Uterus (tissue), 2 donors: ENCODE measurements at regions not wholly inside any gene's neighbourhood (a gene's known extent, or its start where the extent isn't known, plus 50 kb on each side); places are given as distances from the start of the nearest gene placed in this dataset.

Source experiments
- POLR2A ChIP-seq, 2 donors: fragments of 450-650 bp; IDR thresholded peaks; one replicate each; pipeline ENCODE4 v1.6.1; 2016; ENCODE audit warnings: antibody characterized with exemption in 2 of 2, mild to moderate bottlenecking in 1 of 2, moderate library complexity in 1 of 2
- TF ChIP-seq, protein P1 (sequence below), 4 experiments: fragments of 200-600 bp in 2 of 4; fragments of 450-650 bp in 2 of 4; sonication (generic) in 2 of 4; IDR thresholded peaks; one replicate each; pipeline ENCODE4 v1.5.1; 2016 to 2019; ENCODE audit warnings: antibody characterized with exemption in 4 of 4, mild to moderate bottlenecking in 2 of 4, moderate library complexity in 1 of 4

DNA sequence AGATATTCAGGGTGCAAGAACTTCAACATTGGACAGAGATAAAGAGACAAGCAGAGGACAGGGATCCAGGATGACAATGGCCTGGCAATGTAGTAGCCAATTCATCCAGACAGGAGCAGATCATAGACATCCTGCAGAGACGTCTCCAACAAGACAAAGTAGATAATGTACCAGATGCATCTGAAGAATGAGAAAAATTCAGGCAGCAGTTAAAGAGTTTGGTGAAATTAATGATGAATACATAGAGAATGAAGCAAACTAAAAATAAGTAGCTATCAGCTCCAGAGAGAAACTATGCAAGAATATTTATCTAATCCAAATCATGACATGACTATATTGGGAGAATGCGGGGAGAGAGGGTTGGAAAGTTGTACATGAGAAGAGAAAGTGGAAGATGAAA, 278.4 kb upstream of the DACH1 start:
- TF ChIP-seq, protein P1, sequence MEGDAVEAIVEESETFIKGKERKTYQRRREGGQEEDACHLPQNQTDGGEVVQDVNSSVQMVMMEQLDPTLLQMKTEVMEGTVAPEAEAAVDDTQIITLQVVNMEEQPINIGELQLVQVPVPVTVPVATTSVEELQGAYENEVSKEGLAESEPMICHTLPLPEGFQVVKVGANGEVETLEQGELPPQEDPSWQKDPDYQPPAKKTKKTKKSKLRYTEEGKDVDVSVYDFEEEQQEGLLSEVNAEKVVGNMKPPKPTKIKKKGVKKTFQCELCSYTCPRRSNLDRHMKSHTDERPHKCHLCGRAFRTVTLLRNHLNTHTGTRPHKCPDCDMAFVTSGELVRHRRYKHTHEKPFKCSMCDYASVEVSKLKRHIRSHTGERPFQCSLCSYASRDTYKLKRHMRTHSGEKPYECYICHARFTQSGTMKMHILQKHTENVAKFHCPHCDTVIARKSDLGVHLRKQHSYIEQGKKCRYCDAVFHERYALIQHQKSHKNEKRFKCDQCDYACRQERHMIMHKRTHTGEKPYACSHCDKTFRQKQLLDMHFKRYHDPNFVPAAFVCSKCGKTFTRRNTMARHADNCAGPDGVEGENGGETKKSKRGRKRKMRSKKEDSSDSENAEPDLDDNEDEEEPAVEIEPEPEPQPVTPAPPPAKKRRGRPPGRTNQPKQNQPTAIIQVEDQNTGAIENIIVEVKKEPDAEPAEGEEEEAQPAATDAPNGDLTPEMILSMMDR (IDR thresholded peaks at IDR 0.05): no peak
- TF ChIP-seq POLR2A (IDR thresholded peaks at IDR 0.05): no peak
